ENCODE measurements at regions not wholly inside any gene's neighbourhood (a gene's known extent, or its start where the extent isn't known, plus 50 kb on each side); places are given as distances from the start of the nearest gene placed in this dataset.

DNA sequence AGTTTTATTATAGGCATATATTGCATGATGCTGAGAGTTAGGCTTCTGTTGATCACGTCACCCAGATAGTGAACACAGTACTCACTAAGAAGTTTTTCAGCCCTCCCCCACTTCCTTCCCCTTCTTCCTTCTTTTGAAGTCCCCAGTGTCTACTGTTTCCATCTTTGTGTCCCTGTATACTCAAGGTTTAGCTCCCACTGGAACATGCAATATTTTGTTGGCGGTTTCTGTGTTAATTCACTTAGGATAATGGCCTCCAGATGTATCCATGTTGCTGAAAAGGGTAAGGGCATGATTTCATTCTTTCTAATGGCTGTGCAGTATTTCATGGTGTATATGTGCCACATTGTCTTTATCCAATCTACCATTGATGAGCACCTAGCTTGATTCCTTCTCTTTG, 764.3 kb downstream of the MTRR start:
- no peak for DNase-seq (ENCODE audit: low read depth)

- DNase-seq (ENCODE audit: low read depth), result peak; percentile 4
Observed at GRCh38 chr5:8633696-8634095, 764.7 kb downstream of the MTRR start.

DNA sequence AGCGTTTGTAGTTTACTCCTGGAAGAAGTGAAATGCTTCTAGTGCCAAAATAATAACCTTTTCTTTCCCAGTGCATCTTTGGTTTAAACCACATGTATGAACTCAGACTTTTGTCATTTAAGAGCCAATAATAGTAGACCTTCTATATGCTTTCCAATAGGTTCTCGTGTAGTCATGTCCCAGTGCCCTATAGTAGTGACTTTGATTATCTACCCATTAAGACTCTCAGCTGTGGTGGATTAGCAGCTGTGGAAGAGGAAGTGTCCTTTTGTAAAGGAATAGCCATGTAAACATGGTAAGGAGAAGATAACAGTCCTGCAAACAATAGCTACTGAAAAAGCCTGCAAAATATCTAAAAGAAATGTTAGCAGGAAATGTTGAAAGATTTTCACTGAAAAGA, 765.3 kb downstream of the MTRR start:
- DNase-seq (ENCODE audit: low read depth), result no peak

DNA sequence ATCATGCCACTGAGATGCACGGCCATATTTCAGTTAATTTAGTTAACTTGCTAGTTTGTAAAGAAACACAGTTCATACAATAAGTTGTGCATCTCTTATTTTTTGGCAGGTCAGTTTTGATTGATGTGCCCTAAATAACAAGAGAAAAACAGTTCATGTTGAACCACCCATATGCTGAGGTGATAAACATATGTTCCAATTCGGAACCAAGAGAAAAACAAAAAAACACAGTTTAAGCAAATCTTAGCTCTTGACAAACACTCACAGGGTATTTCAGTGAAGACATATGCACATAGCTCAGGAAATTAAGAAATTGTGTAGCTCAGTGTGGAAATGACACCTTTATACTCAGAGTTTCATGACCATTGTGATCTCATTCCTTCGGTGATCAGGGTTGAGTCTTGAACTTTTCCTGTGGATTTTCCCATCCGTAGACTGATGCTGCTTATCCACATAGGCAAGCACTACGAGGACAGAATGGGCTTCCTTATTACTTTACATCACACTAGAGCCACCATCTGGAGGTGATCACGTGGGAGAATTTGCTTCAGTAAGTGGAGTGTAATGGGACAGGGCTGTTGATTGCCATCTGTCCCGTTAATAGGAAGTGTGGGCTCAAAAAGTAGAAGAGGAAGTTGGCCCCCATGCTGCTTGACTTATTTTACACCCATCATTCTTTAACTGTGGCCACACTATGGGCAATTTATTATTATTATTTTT, 773.0 kb downstream of the MTRR start:
- DNase-seq (ENCODE audit: low read depth), result no peak

DNA sequence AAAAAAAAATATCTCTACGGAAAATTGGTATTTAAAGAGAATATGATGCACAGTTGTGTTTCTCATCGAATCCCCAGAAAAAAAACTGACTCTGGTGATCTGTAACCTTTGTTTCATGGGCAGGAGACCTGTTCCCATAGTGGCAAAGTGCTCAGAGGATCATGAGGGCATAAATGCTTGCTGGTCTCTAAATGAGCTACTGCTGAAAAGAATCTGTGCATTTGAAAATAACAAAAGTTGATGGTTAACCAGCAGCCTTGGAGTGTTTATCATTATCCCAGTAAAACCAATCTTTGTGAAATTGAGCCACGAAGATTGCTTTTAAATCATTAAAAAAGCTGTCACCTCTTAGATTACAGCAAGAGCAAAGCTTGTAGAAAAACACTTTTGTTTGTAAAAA, 775.4 kb downstream of the MTRR start:
- DNase-seq (ENCODE audit: low read depth), result no peak

DNA sequence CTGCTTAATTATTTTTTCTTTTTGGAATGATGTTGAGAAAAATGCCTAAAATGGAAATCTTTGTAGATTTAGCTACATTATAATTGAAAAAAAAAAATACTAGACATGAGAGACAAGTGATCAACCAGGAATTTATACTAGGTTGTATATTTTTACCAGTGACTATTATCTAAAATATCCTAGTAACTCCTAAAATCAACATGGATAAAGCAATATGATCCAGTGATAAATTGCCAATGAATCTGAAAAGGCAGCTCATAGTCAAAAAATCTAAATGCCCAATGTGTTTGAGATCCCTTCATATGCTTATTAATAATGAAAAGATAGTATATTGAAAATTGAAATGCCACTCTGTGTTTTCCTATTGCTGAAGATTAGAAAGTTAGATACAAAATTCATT, 778.2 kb downstream of the MTRR start:
- no peak for DNase-seq (ENCODE audit: low read depth)

GRCh38 chr5:8650186-8650585, 781.2 kb downstream of the MTRR start:
- DNase-seq (ENCODE audit: low read depth), result peak; percentile 21

DNA sequence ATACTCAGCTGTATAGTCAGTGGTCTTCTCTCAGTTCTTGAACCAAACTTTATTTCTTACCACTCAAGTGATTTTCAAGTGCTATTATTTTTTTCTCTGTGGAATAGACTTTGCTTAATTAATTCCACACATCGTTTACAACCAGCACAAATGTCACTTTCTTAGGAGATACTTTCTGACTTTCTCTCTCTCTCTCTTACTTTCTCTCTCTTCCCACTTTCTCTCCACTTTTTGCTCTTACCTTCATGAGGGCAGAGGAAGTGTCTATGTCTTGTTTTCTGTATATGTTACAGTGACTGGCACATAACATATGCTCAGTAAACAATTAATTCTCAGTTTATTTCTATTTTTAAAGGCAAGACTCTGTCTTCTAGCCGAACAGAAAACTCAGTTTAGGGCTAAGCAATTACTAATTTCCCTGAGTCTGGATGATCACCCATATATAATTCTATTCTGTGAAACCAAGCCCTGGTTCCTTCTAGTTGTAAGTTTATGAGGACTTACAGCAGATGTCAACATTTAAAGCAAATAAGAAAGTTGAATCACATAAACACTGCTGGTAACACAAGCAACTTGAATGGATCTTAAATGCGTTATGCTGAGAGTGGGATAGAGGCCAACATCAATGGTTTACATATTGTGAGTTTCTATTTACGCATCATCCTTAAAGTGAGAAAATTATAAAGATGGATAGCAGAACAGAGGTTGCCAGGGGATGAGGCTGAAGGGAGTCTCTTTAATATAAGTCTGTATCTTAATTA, 791.4 kb downstream of the MTRR start:
- DNase-seq (ENCODE audit: low read depth), result no peak

DNA sequence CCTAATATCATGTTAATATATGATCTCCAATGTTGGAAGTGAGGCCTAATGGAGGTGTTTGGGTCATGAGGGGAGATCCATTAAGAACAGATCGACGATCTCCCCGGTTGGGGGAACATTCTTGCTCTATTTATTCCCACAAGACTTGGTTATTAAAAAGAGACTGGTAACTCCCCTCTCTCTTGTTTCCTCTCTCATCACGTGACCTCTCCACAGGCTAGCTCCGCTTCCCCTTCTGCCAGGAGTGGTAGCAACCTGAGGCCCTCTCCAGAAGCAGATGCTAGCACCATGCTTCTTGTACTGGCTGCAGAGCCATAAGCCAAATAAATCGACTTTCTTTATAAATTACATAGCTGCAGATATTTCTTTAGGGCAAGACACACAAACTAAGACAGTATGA, 794.4 kb downstream of the MTRR start:
- no peak for DNase-seq (ENCODE audit: low read depth)

- DNase-seq (ENCODE audit: low read depth), result no peak
Observed at GRCh38 chr5:8675182-8675581, 806.2 kb downstream of the MTRR start.

- no peak for DNase-seq (ENCODE audit: low read depth)
Observed at GRCh38 chr5:8676695-8677094, 807.7 kb downstream of the MTRR start.

DNA sequence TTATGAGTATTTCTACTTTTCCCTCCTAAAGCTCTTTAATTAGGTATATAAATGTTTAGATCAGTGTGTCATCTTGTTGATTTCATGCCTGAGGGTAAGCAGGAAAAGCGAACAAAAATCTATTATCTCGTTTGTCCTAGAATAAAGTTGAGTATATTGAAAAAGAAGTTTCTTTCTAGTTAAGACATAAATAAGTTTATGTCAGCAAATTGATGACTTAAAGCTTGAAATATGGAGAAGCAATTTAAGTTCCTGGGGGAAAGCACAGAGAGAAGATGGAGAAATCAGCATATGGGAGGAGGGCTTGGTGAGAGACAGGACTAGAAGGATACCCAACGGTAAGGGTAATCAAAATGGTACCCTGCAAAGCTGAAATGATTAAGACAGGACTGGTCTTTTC, 813.4 kb downstream of the MTRR start:
- DNase-seq (ENCODE audit: low read depth), result no peak

DNA sequence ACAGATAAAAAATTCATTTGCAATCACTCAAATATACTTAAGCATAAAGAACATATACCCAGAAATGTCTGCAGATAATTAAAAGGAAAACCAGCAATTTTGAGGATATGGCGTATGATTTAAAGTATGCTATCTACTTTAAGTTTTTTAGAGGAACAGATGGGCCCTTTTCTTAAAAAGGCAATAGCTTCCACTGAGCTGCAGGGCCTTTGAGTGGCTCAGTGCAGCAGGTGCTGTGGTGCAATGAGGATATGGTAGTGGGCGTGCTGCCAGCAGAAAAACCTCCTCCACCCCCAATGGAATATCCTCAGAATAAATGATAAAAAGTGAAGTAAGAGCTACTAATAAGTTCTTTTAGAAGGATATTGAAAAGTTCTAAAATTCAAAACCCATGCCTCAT, 814.5 kb downstream of the MTRR start:
- DNase-seq (ENCODE audit: low read depth), result peak; percentile 12

GRCh38 chr5:8685704-8686103, 816.8 kb downstream of the MTRR start:
- DNase-seq (ENCODE audit: low read depth), result no peak

DNA sequence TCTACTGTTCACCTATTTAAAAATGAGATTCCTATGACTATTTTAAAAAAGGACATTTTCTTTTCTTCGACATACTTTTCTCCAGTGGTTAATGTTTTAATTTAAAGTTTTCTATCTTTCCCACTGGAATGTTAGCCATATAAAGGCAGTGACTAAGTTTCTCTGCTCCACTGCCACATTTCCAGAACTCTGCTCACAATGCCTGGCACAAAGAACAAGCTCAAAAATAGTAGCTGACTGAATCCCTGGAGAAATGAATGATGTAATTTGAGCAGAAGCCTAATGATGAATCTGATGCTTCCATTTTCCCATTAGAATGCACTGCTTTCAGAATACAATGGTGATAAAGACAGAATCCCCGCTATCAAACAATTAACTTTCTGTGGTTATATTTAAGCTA, 817.8 kb downstream of the MTRR start:
- DNase-seq (ENCODE audit: low read depth), result peak; percentile 49

- no peak for DNase-seq (ENCODE audit: low read depth)
Observed at GRCh38 chr5:8689773-8690172, 820.8 kb downstream of the MTRR start.

GRCh38 chr5:8691221-8691620, 822.3 kb downstream of the MTRR start:
- DNase-seq (ENCODE audit: low read depth), result no peak

GRCh38 chr5:8693341-8693844, 824.4 kb downstream of the MTRR start:
- DNase-seq (ENCODE audit: low read depth), result no peak

DNA sequence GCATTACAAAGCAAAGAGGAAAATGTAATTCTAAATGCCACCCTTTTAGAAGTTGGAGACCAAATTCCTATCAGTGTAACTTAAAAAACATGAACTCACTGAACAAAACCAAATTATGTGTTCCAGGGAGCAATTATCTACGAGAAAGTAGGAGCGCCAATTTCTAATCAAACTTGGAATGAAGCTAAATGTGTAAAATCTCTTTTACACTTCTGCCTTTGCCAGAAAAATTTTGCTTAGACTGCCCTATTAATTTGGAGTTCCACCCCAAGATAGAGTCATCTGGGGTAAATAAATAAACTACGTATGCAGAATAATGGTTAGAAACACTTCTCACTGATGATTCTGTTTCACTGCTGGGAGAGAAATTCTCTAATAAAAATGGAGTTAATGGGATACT, 825.6 kb downstream of the MTRR start:
- DNase-seq (ENCODE audit: low read depth), result no peak

- DNase-seq (ENCODE audit: low read depth), result no peak
Observed at GRCh38 chr5:8695902-8696845, 827.2 kb downstream of the MTRR start.

DNA sequence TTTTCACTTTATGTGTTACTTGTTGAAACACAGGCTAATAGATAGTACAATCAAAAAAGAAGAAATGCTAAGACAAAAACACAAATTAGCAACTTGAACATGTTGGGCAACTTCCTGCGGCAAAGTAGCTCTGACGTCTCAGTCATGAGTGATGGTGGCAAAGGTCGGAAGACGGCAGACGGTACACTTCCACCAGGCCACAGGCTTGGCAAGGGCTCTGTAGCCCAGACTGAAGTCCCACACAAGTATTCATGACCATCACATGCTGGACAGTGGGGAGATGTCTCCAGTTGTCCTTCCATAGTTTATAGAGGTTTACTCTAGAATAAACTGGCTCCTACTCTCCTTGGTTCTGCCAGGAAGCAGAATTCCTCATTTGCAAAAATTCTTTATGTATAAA, 831.3 kb downstream of the MTRR start:
- DNase-seq (ENCODE audit: low read depth), result no peak

DNA sequence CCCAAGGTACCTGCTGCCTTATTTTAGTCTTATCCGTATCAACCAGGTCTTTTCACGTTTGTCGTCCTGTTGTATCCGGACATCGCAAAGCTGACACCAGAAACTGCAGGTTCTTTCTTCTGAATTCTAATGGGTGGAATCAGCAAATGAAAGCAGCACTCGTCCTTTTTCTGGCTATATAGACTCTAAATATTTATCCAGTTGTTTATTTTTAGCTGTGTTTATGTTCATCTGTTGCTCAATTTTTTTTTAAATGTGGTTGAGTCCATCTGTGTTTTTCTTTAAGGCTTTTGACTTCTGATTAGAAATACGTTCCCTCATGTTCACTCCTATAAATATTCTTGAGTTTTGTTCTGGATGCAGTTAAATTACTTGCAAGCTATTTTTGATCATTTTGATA, 831.7 kb downstream of the MTRR start:
- DNase-seq (ENCODE audit: low read depth), result no peak

Measured in LHCN-M2 (cell line).